ENCODE measurements at regions not wholly inside any gene's neighbourhood (a gene's known extent, or its start where the extent isn't known, plus 50 kb on each side); places are given as distances from the start of the nearest gene placed in this dataset.

DNA sequence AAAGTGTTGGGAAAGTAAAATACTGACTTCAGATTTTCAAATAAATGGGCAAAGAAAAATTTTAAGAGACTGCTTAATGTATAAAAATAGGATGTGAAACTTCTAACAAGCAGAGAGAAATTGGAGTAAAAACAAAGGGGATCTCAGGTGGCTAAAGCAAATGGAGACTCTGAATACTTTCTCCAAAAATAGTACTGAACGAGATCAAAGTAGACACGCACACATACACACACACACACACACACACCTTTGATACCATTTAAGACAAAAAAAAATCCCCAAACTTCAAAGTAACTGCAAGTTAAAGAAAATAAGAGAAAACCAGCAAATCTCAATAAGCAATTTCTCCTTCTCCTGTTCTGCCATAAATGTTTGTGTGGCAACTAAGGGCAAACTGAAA, 307.3 kb downstream of the CRPPA start:
- DNase-seq (ENCODE audit: low spot score) (no peak), ATAC-seq (no peak)
- Mint-ChIP-seq H3K4me3 (no peak overlapping the region), H3K4me1 (ENCODE audit: low read depth in 2 of 2) (peaks cover 6 to 7% of the 10 kb centered on the region in 2 donors), H3K9me3 (peaks cover 7% of the 10 kb centered on the region), H3K27me3 (no peaks in the 10 kb centered on the region), H3K27ac (no peak overlapping the region), H3K36me3 (peaks cover 9% of the 10 kb centered on the region)

DNA sequence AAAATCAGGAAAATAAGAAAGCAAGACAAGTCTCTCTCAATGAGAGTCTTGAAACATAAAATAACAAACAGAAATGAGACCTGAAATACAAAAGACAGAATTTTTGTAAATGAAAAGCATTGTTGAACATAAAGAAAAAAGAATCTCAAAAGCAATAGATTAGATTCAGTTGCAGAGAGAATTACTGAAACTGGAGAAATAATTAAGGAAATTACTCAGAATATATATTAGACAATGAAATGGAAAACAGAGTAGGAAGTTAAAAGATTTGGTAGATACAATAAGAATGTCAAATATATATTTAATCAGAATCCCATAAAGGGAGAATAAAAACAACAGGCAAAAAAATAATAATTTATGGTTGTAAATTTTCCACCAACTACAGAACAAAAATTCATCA, 308.3 kb downstream of the CRPPA start:
- Mint-ChIP-seq H3K4me1 (ENCODE audit: low read depth in 2 of 2) (peaks cover 6 to 7% of the 10 kb centered on the region in 2 donors), H3K27ac (no peak overlapping the region), H3K36me3 (peaks cover 9% of the 10 kb centered on the region), H3K27me3 (no peaks in the 10 kb centered on the region), H3K4me3 (no peak overlapping the region), H3K9me3 (peaks cover 10% of the 10 kb centered on the region)
- DNase-seq (ENCODE audit: low spot score) (no peak), ATAC-seq (no peak)

DNA sequence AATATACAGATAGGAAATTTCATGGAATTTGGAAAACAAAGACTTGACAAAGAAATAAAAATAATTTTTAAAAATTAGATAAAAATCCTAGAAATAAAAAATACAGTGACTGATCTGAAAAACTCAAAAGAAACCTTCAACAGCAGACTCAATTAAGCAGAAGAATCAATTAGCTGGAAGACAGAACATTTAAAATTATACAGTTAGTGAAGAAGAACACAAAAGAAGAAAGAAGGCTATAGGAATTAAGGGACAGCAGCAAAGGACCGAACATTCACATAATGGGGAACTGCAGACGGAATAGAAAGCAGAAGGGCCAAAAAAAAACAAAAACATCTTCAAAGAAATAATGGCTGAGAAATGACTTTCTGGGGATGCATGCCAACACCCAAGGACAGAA, 314.5 kb downstream of the CRPPA start:
- H3K4me3 Mint-ChIP-seq = no peak overlapping the region
- peaks cover 6 to 7% of the 10 kb centered on the region in 2 donors for H3K4me1 Mint-ChIP-seq (ENCODE audit: low read depth in 2 of 2)
- H3K27me3 Mint-ChIP-seq = no peaks in the 10 kb centered on the region
- ATAC-seq (no peak), DNase-seq (ENCODE audit: low spot score) (no peak)
- no peak overlapping the region for H3K27ac Mint-ChIP-seq
- H3K36me3 Mint-ChIP-seq = peaks cover 34% of the 10 kb centered on the region
- peaks cover 19% of the 10 kb centered on the region for H3K9me3 Mint-ChIP-seq

DNA sequence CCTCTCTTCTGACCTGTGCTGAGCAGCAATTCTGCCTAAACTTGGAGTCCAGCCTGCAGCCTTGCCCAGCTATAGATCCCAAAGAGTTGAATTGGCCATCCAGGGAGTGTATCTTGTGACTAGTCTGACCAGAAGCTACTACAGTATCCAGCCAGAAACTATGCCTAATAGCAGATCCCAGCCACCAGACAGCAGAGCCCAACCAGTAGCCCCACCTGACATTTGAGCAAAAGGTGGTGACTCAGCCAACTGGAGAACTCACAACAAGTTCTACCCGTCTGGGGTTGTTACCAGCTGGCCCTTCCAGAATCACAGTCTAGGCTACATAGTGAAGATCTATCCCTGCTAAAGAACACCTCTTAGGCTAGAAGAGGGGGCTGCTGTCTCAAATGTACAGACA, 315.0 kb downstream of the CRPPA start:
- no peaks in the 10 kb centered on the region for H3K27me3 Mint-ChIP-seq
- no peak overlapping the region for H3K27ac Mint-ChIP-seq
- no peak overlapping the region for H3K4me3 Mint-ChIP-seq

DNA sequence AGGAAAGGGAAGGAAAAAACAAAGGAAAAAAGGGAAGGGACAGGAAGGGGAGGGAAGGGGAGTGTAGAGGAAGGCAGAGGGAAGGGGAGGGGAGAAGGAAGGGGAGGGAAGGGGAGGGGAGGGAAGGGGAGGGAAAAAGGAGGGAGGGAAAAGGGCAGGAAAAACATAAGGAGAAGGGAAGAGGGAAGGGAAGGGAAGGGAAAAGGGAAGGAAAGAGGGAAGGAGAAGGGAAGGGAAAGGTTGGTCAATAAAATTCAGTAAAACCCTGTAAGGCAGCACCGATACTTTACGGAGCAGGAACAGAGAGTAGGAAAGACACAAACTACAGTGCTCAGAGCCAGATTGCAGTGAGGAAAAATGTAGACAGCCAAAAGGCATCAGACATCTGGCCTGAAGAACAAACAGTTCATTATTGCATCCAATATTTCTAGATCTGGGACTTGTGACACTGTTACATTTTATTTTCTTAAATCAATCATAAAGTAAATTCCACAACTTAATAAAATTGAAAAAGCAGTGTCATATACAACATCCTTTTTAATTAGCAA, 322.0 kb downstream of the CRPPA start:
- no peaks in the 10 kb centered on the region for H3K27me3 Mint-ChIP-seq
- ATAC-seq (no peak), DNase-seq (ENCODE audit: low spot score) (no peak)
- H3K36me3 Mint-ChIP-seq = peaks cover 9% of the 10 kb centered on the region
- no peaks in the 10 kb centered on the region for H3K9me3 Mint-ChIP-seq
- H3K4me1 Mint-ChIP-seq (ENCODE audit: low read depth in 2 of 2) = no peaks in the 10 kb centered on the region
- H3K4me3 Mint-ChIP-seq = no peak overlapping the region
- H3K27ac Mint-ChIP-seq = no peak overlapping the region

More for the DNA sequence above, 315.0 kb downstream of the CRPPA start:
- peaks cover 19% of the 10 kb centered on the region for H3K9me3 Mint-ChIP-seq
- ATAC-seq (no peak), DNase-seq (ENCODE audit: low spot score) (no peak)
- peaks cover 34% of the 10 kb centered on the region for H3K36me3 Mint-ChIP-seq
- H3K4me1 Mint-ChIP-seq (ENCODE audit: low read depth in 2 of 2) = peaks cover 6 to 7% of the 10 kb centered on the region in 2 donors

DNA sequence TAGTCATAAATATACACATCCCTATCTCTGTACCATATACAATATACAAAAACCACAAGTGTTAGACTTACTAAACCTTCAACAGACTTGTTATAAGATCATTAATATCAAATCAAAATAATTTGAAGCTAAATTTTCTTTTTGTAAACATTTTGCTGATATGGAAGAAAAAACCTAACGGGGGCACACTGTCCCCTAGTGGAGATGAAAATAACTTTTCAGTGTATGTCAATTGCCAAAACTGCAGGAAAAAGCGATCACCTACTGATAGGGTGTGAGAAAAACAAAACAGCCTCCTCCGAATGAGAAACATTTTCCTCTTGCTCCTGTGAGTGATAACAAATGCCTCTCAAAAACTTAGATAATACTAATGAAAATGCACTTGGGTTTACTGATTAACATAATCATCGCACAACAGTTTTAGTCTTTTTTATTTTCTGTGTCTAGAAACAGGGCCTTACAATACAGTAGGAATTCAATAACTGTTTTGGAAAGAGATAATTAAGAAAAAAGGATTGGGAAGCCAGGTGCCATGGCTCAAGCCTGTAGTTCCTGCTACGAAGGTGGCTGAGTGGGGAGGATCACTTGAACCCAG, 322.7 kb downstream of the CRPPA start:
- H3K4me3 Mint-ChIP-seq = no peak overlapping the region

DNA sequence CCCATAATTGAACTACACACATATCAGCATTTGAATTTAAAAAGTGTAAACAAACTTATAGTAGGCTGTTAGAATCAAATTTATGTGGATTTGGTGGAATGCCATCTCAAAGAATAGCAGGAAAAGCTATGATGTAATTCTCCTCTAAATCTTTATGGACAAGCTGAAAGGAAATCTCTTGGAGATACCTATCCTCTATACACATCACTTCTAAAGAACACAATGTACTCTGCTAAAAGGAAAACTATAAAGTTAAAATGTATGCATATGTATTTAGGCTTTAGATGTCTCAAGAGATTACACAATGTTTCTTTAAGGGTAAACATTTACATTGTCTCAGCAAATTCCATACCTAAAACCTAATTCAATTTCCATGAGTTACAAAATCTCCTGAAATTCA, 323.3 kb downstream of the CRPPA start:
- no peaks in the 10 kb centered on the region for H3K4me1 Mint-ChIP-seq (ENCODE audit: low read depth in 2 of 2)
- H3K4me3 Mint-ChIP-seq = no peak overlapping the region
- H3K9me3 Mint-ChIP-seq = no peaks in the 10 kb centered on the region
- ATAC-seq = no peak
- H3K36me3 Mint-ChIP-seq = peaks cover 9% of the 10 kb centered on the region
- H3K27me3 Mint-ChIP-seq = no peaks in the 10 kb centered on the region
- no peak overlapping the region for H3K27ac Mint-ChIP-seq
- DNase-seq (ENCODE audit: low spot score) = no peak

More for the DNA sequence above, 322.7 kb downstream of the CRPPA start:
- Mint-ChIP-seq H3K9me3 (no peaks in the 10 kb centered on the region), H3K36me3 (peaks cover 9% of the 10 kb centered on the region), H3K27ac (no peak overlapping the region), H3K4me1 (ENCODE audit: low read depth in 2 of 2) (no peaks in the 10 kb centered on the region), H3K27me3 (no peaks in the 10 kb centered on the region)
- no peak for ATAC-seq
- no peak for DNase-seq (ENCODE audit: low spot score)

DNA sequence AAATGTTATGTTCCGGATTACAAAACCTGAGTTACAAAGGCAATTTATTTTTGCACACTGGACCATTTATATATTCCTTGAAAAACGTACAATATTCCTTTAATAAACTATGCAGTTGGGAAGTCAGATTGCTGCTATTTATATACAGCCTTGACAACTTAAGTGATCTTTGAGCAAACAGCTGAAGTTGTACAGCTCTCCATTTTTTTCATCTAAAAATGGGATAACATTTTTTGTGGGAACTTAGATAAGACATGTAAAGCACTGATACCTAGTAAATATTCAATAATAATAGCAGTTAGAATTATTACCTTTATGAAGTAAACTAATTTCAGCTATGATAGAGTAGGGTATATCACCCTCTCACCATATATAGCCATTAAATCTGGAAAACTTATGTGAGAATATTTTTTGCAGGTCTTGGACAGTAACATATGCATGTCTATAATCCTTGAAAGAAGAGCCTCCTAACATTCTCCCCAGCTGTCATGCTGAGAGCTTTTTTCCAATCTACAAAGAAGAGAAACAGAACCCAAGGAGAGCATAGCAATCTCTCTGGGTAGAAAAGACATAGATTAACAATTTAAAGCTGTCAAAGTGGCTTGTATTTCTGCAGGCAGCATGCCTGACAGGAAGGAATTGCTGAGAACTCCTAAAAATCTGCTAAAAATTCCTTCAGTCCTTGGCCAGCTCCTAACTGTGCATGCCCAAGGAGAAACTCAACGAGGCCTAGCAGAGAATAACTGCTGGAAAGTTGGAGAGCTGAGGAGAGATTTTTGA, 326.0 kb downstream of the CRPPA start:
- DNase-seq (ENCODE audit: low spot score) = no peak
- Mint-ChIP-seq H3K4me1 (ENCODE audit: low read depth in 2 of 2) (no peaks in the 10 kb centered on the region), H3K4me3 (no peak overlapping the region), H3K36me3 (no peaks in the 10 kb centered on the region), H3K9me3 (no peaks in the 10 kb centered on the region), H3K27me3 (no peaks in the 10 kb centered on the region), H3K27ac (no peak overlapping the region)
- ATAC-seq = no peak

DNA sequence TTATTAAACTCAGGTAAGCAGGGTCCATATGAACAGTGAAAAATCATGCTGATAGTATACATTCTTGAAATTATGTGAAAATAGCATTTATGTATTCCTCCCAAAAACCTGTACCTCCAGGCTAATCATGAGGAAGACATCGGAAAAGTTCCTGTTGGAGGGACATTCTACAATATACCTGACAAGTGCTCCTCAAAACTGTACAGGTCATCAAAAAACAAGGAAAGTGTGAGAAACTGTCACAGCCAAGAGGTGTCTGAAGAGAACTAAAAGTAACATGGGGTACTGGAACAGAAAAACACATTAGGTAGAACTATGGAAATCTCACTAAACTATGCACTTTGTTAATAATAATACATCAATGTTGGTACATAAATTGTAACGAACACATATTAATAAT, 326.7 kb downstream of the CRPPA start:
- H3K27me3 Mint-ChIP-seq = no peaks in the 10 kb centered on the region
- ATAC-seq = no peak
- no peaks in the 10 kb centered on the region for H3K36me3 Mint-ChIP-seq
- no peaks in the 10 kb centered on the region for H3K4me1 Mint-ChIP-seq (ENCODE audit: low read depth in 2 of 2)
- no peak overlapping the region for H3K4me3 Mint-ChIP-seq
- no peak overlapping the region for H3K27ac Mint-ChIP-seq
- no peaks in the 10 kb centered on the region for H3K9me3 Mint-ChIP-seq
- DNase-seq (ENCODE audit: low spot score) = no peak

DNA sequence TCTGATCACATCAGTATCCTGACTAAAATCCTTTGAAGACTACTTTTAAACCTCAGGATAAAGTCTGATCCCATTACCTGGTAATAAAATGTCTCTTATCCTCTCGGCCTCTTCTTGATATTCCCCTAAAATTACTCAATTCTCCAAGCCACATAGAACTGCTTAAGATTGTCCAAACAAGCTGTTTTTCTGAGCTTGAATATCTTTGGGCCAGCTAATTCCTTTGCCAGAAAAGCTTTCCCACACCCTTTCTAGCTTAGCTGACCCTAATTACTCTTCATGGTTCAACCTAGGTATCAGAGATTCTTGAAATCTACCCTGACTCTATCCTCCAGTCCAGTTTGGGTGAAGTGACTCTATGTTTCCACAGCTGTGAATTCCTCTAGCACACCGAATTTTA, 328.6 kb downstream of the CRPPA start:
- no peak for DNase-seq (ENCODE audit: low spot score)
- ATAC-seq = no peak
- H3K27ac Mint-ChIP-seq = no peak overlapping the region

DNA sequence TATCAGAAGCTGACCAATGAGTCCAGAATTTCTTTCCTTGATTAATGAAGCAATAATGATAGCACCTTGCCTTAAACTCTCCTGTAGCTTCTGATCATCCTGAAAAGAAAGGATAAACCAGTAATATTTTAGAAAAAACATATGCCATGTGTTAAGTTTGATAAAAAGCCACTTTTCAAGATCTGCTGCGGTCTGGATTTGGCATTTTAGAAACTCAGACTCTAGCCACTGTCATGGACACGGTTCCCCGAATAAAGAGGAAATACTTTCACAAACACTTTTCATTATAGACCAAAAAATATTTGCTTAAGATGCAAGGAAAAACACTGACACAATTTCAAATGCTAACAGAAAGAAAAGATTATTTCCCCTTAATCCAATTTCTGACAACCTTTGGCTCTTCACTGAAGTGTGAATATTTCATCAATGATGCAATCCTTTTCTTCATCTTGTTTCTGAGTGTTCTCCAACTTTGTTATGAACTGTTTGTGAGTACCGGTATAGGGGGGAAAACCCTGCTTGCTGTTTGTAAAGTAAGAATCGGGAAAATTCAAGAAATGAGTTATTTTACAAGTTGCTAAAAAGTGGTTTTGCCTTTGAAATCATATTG, 329.5 kb downstream of the CRPPA start:
- no peak for ATAC-seq
- no peak for DNase-seq (ENCODE audit: low spot score)
- no peaks in the 10 kb centered on the region for H3K27me3 Mint-ChIP-seq
- H3K27ac Mint-ChIP-seq = no peak overlapping the region
- H3K36me3 Mint-ChIP-seq = no peaks in the 10 kb centered on the region
- H3K9me3 Mint-ChIP-seq = no peaks in the 10 kb centered on the region
- H3K4me3 Mint-ChIP-seq = no peak overlapping the region
- H3K4me1 Mint-ChIP-seq (ENCODE audit: low read depth in 2 of 2) = no peaks in the 10 kb centered on the region

More for the DNA sequence above, 328.6 kb downstream of the CRPPA start:
- Mint-ChIP-seq H3K4me3 (no peak overlapping the region), H3K4me1 (ENCODE audit: low read depth in 2 of 2) (no peaks in the 10 kb centered on the region), H3K27me3 (no peaks in the 10 kb centered on the region), H3K36me3 (no peaks in the 10 kb centered on the region), H3K9me3 (no peaks in the 10 kb centered on the region)

DNA sequence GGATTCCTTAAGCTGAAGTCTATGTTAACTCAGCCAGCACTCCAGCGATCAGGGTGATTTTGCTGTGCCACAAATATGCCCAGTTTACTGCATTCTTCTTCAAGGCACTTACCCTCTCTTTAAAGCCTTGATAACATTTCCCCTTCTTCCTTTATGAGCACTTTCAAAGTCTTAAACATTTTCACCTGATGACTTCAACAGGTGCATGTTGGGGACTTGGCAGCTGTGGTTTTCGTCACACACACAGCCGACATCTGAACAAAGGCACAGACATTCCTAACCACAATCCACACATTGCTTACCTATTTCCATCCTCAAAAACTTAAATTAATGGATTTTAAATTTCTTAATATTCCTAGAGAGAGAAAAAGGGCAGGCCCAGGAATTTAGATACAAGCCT, 331.5 kb downstream of the CRPPA start:
- Mint-ChIP-seq H3K4me1 (ENCODE audit: low read depth in 2 of 2) (no peaks in the 10 kb centered on the region), H3K9me3 (no peaks in the 10 kb centered on the region), H3K27ac (no peak overlapping the region), H3K36me3 (no peaks in the 10 kb centered on the region), H3K4me3 (no peak overlapping the region), H3K27me3 (no peaks in the 10 kb centered on the region)
- no peak for DNase-seq (ENCODE audit: low spot score)
- no peak for ATAC-seq

DNA sequence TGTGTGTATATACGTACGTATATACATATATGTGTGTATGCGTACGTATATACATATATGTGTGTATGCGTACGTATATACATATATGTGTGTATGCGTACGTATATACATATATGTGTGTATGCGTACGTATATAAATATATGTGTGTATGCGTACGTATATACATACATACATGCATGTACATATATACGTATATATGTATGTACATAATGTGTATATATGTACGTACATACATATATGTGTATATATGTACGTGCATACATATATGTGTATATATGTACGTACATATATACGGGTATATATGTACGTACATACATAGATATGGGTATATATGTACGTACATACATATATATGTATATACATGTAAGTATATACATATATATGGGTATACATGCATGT, 332.1 kb downstream of the CRPPA start:
- Mint-ChIP-seq H3K4me1 (ENCODE audit: low read depth in 2 of 2) (no peaks in the 10 kb centered on the region), H3K27me3 (no peaks in the 10 kb centered on the region), H3K27ac (no peak overlapping the region), H3K36me3 (no peaks in the 10 kb centered on the region), H3K4me3 (no peak overlapping the region), H3K9me3 (no peaks in the 10 kb centered on the region)
- no peak for ATAC-seq
- no peak for DNase-seq (ENCODE audit: low spot score)

DNA sequence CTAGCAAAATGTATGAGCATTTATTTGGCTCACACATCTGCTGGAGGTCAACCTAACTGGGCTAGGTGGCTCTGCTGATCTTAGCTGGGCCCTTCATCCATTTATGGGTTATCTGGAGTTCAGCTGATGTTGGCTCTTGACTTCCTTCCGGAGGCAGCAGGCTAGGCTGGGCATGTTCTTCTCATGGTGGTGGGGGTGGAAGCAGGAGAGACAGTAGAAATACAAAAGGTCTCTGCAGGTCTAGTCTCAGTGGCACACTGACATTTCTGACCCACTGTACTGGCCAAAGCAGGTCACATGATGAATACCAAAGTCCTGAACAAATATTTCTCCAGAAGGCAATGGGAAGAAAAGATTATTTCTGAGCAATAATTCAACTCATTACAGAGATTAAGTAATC, 334.6 kb downstream of the CRPPA start:
- H3K27ac Mint-ChIP-seq = no peak overlapping the region
- H3K27me3 Mint-ChIP-seq = no peaks in the 10 kb centered on the region
- no peaks in the 10 kb centered on the region for H3K4me1 Mint-ChIP-seq (ENCODE audit: low read depth in 2 of 2)
- H3K4me3 Mint-ChIP-seq = no peak overlapping the region
- DNase-seq (ENCODE audit: low spot score) (no peak), ATAC-seq (no peak)
- no peaks in the 10 kb centered on the region for H3K9me3 Mint-ChIP-seq
- no peaks in the 10 kb centered on the region for H3K36me3 Mint-ChIP-seq
